ENCODE measurements at regions not wholly inside any gene's neighbourhood (a gene's known extent, or its start where the extent isn't known, plus 50 kb on each side); places are given as distances from the start of the nearest gene placed in this dataset.

DNA sequence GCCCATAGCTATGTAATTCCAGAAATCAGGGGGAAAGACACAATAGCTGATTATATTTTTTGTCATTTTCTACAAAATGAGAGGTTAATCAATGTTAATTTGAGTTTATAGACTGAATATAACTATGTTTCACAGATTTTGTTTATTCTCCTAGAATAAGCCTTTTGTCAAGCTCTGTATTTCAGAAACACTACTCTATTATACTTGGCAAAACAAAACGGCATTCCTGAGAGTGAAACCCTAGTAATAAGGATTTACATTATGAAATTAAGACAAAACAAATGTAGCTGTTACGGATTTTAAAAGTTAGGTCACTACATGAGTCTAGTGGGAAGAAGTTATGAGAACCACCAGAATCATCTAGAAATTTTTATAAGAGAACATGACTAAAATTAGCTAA lies 334.2 kb downstream of the KLF12 start:
- H3K4me3 ChIP-seq (ENCODE audit: insufficient read depth in 1 of 2, low read depth in 1 of 2, low read length in 2 of 2) = no peak overlapping the region
- no peak overlapping the region for H2BK120ac ChIP-seq (ENCODE audit: low read depth, low read length)
- H2AFZ ChIP-seq (ENCODE audit: low read depth, low read length) = no peak overlapping the region
- no CpG with 5 or more reads among the region's 2 CpGs for WGBS
- no peak overlapping the region for H3K4ac ChIP-seq (ENCODE audit: low read depth in 1 of 2, low read length in 2 of 2)
- H2BK5ac ChIP-seq (ENCODE audit: low read depth, low read length, poor library complexity, severe bottlenecking) = no peak overlapping the region
- H3K18ac ChIP-seq (ENCODE audit: low read depth in 1 of 2, low read length in 2 of 2) = no peak overlapping the region
- H3K27me3 ChIP-seq (ENCODE audit: control insufficient read depth in 1 of 2, insufficient read depth in 1 of 2, low read length in 2 of 2) = no peaks in the 10 kb centered on the region
- no peak overlapping the region for H3K4me2 ChIP-seq (ENCODE audit: low read length, poor library complexity, severe bottlenecking)
- H3K9me3 ChIP-seq (ENCODE audit: control insufficient read depth, low read length) = no peaks in the 10 kb centered on the region
- H4K8ac ChIP-seq (ENCODE audit: low read length) = no peak overlapping the region
- H3K14ac ChIP-seq (ENCODE audit: low read length in 2 of 2) = no peak overlapping the region
- H3K36me3 ChIP-seq (ENCODE audit: control insufficient read depth in 1 of 2, insufficient read depth in 2 of 2, low read depth in 1 of 2, low read length in 2 of 2) = no peaks in the 10 kb centered on the region
- H3K23ac ChIP-seq (ENCODE audit: low read length in 2 of 2) = no peak overlapping the region
- H3K9ac ChIP-seq (ENCODE audit: low read length) = no peak overlapping the region
- H2BK12ac ChIP-seq (ENCODE audit: low read length in 2 of 2) = no peak overlapping the region
- peaks cover 9% of the 10 kb centered on the region for H3K79me1 ChIP-seq (replicated peaks; ENCODE audit: low read length, poor library complexity, severe bottlenecking)
- peaks cover 2% of the 10 kb centered on the region for H3K4me1 ChIP-seq (ENCODE audit: control insufficient read depth, insufficient read depth, low read depth, low read length)
- DNase-seq = no peak
- H4K91ac ChIP-seq (ENCODE audit: low read length) = no peak overlapping the region
- H2AK5ac ChIP-seq (ENCODE audit: low read length, severe bottlenecking) = no peak overlapping the region
- H2BK15ac ChIP-seq (ENCODE audit: low read depth, poor library complexity, severe bottlenecking) = no peak overlapping the region
- H3K27ac ChIP-seq (ENCODE audit: low read length, poor library complexity, severe bottlenecking) = no peak overlapping the region

DNA sequence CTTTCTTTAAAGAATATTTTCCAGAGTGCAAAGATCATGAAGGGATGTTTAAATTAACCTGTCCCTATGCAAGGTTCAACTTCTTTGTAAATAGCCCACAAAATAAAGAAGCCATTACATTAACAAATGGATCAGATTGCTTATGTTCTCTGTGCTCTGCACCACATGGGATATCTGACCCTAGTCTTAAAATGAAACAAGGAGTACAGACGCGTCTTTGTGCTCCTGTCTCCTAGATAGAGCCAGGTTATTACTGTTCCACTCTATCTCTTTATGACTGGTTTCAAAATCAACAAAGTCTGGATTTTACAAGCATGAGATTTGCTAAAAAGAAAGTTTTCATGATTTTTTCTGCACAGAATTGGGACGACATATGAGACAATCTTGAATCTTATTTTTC lies 339.4 kb downstream of the KLF12 start:
- WGBS = 94% methylated on average over 3 of the region's 3 CpGs
- H3K79me1 ChIP-seq (replicated peaks; ENCODE audit: low read length, poor library complexity, severe bottlenecking) = peaks cover 7% of the 10 kb centered on the region

GRCh38 chr13:73793361-73793760 lies 340.8 kb downstream of the KLF12 start:
- Histone ChIP-seq H3K14ac (ENCODE audit: low read length in 2 of 2) (no peak overlapping the region), H3K27me3 (ENCODE audit: control insufficient read depth in 1 of 2, insufficient read depth in 1 of 2, low read length in 2 of 2) (no peaks in the 10 kb centered on the region), H2BK120ac (ENCODE audit: low read depth, low read length) (no peak overlapping the region), H3K4ac (ENCODE audit: low read depth in 1 of 2, low read length in 2 of 2) (no peak overlapping the region), H2AK5ac (ENCODE audit: low read length, severe bottlenecking) (no peak overlapping the region), H2AFZ (ENCODE audit: low read depth, low read length) (no peak overlapping the region), H3K18ac (ENCODE audit: low read depth in 1 of 2, low read length in 2 of 2) (no peak overlapping the region), H3K27ac (ENCODE audit: low read length, poor library complexity, severe bottlenecking) (no peak overlapping the region), H3K79me1 (replicated peaks; ENCODE audit: low read length, poor library complexity, severe bottlenecking) (peaks cover 8% of the 10 kb centered on the region), H3K9me3 (ENCODE audit: control insufficient read depth, low read length) (no peaks in the 10 kb centered on the region), H2BK12ac (ENCODE audit: low read length in 2 of 2) (no peak overlapping the region), H3K4me2 (ENCODE audit: low read length, poor library complexity, severe bottlenecking) (no peak overlapping the region), H3K4me1 (ENCODE audit: control insufficient read depth, insufficient read depth, low read depth, low read length) (no peaks in the 10 kb centered on the region), H3K9ac (ENCODE audit: low read length) (no peak overlapping the region), H3K36me3 (ENCODE audit: control insufficient read depth in 1 of 2, insufficient read depth in 2 of 2, low read depth in 1 of 2, low read length in 2 of 2) (no peaks in the 10 kb centered on the region), H3K4me3 (ENCODE audit: insufficient read depth in 1 of 2, low read depth in 1 of 2, low read length in 2 of 2) (no peak overlapping the region), H2BK15ac (ENCODE audit: low read depth, poor library complexity, severe bottlenecking) (no peak overlapping the region), H4K8ac (ENCODE audit: low read length) (no peak overlapping the region), H4K91ac (ENCODE audit: low read length) (no peak overlapping the region), H2BK5ac (ENCODE audit: low read depth, low read length, poor library complexity, severe bottlenecking) (no peak overlapping the region), H3K23ac (ENCODE audit: low read length in 2 of 2) (no peak overlapping the region)
- DNase-seq = no peak

More for the DNA sequence above, 339.4 kb downstream of the KLF12 start:
- no peak overlapping the region for H3K4me2 ChIP-seq (ENCODE audit: low read length, poor library complexity, severe bottlenecking)
- no peak overlapping the region for H3K18ac ChIP-seq (ENCODE audit: low read depth in 1 of 2, low read length in 2 of 2)
- no peak overlapping the region for H3K14ac ChIP-seq (ENCODE audit: low read length in 2 of 2)
- no peak overlapping the region for H4K8ac ChIP-seq (ENCODE audit: low read length)
- no peak overlapping the region for H2BK12ac ChIP-seq (ENCODE audit: low read length in 2 of 2)
- H3K9me3 ChIP-seq (ENCODE audit: control insufficient read depth, low read length) = no peaks in the 10 kb centered on the region
- H3K4ac ChIP-seq (ENCODE audit: low read depth in 1 of 2, low read length in 2 of 2) = no peak overlapping the region
- H2AK5ac ChIP-seq (ENCODE audit: low read length, severe bottlenecking) = no peak overlapping the region
- no peaks in the 10 kb centered on the region for H3K4me1 ChIP-seq (ENCODE audit: control insufficient read depth, insufficient read depth, low read depth, low read length)
- no peak overlapping the region for H3K4me3 ChIP-seq (ENCODE audit: insufficient read depth in 1 of 2, low read depth in 1 of 2, low read length in 2 of 2)
- H3K36me3 ChIP-seq (ENCODE audit: control insufficient read depth in 1 of 2, insufficient read depth in 2 of 2, low read depth in 1 of 2, low read length in 2 of 2) = no peaks in the 10 kb centered on the region
- no peak overlapping the region for H3K23ac ChIP-seq (ENCODE audit: low read length in 2 of 2)
- no peak overlapping the region for H4K91ac ChIP-seq (ENCODE audit: low read length)
- no peak overlapping the region for H2BK120ac ChIP-seq (ENCODE audit: low read depth, low read length)
- H2BK5ac ChIP-seq (ENCODE audit: low read depth, low read length, poor library complexity, severe bottlenecking) = no peak overlapping the region
- no peak overlapping the region for H2AFZ ChIP-seq (ENCODE audit: low read depth, low read length)
- no peak overlapping the region for H3K9ac ChIP-seq (ENCODE audit: low read length)
- no peak overlapping the region for H3K27ac ChIP-seq (ENCODE audit: low read length, poor library complexity, severe bottlenecking)
- no peak overlapping the region for H2BK15ac ChIP-seq (ENCODE audit: low read depth, poor library complexity, severe bottlenecking)
- DNase-seq = no peak
- no peaks in the 10 kb centered on the region for H3K27me3 ChIP-seq (ENCODE audit: control insufficient read depth in 1 of 2, insufficient read depth in 1 of 2, low read length in 2 of 2)

- WGBS = 85% methylated on average over 5 of the region's 5 CpGs
These were observed 341.4 kb downstream of the KLF12 start for GRCh38 chr13:73792796-73793195.

More at GRCh38 chr13:73792796-73793195, 341.4 kb downstream of the KLF12 start:
- H3K4me3 ChIP-seq (ENCODE audit: insufficient read depth in 1 of 2, low read depth in 1 of 2, low read length in 2 of 2) = no peak overlapping the region
- H3K9ac ChIP-seq (ENCODE audit: low read length) = no peak overlapping the region
- H2BK15ac ChIP-seq (ENCODE audit: low read depth, poor library complexity, severe bottlenecking) = no peak overlapping the region
- no peaks in the 10 kb centered on the region for H3K27me3 ChIP-seq (ENCODE audit: control insufficient read depth in 1 of 2, insufficient read depth in 1 of 2, low read length in 2 of 2)
- H3K23ac ChIP-seq (ENCODE audit: low read length in 2 of 2) = no peak overlapping the region
- no peak overlapping the region for H4K8ac ChIP-seq (ENCODE audit: low read length)
- no peak overlapping the region for H3K18ac ChIP-seq (ENCODE audit: low read depth in 1 of 2, low read length in 2 of 2)
- DNase-seq = no peak
- H3K79me1 ChIP-seq (replicated peaks; ENCODE audit: low read length, poor library complexity, severe bottlenecking) = peaks cover 7% of the 10 kb centered on the region
- H2BK120ac ChIP-seq (ENCODE audit: low read depth, low read length) = no peak overlapping the region
- no peaks in the 10 kb centered on the region for H3K9me3 ChIP-seq (ENCODE audit: control insufficient read depth, low read length)
- no peak overlapping the region for H4K91ac ChIP-seq (ENCODE audit: low read length)
- H3K4me1 ChIP-seq (ENCODE audit: control insufficient read depth, insufficient read depth, low read depth, low read length) = no peaks in the 10 kb centered on the region
- no peak overlapping the region for H2BK5ac ChIP-seq (ENCODE audit: low read depth, low read length, poor library complexity, severe bottlenecking)
- no peak overlapping the region for H3K4me2 ChIP-seq (ENCODE audit: low read length, poor library complexity, severe bottlenecking)
- H2AFZ ChIP-seq (ENCODE audit: low read depth, low read length) = no peak overlapping the region
- no peak overlapping the region for H2AK5ac ChIP-seq (ENCODE audit: low read length, severe bottlenecking)
- H3K14ac ChIP-seq (ENCODE audit: low read length in 2 of 2) = no peak overlapping the region
- H3K4ac ChIP-seq (ENCODE audit: low read depth in 1 of 2, low read length in 2 of 2) = no peak overlapping the region
- no peak overlapping the region for H2BK12ac ChIP-seq (ENCODE audit: low read length in 2 of 2)
- H3K36me3 ChIP-seq (ENCODE audit: control insufficient read depth in 1 of 2, insufficient read depth in 2 of 2, low read depth in 1 of 2, low read length in 2 of 2) = no peaks in the 10 kb centered on the region
- H3K27ac ChIP-seq (ENCODE audit: low read length, poor library complexity, severe bottlenecking) = no peak overlapping the region

Data from mesenchymal stem cell (in vitro differentiated cells and primary cell).